Right ventricle myocardium inferior (tissue), 1 donor: ENCODE measurements at regions not wholly inside any gene's neighbourhood (a gene's known extent, or its start where the extent isn't known, plus 50 kb on each side); places are given as distances from the start of the nearest gene placed in this dataset.

Experiments used
- ATAC-seq: fragments of 200-7000 bp; cut with Tn5 transposase; one replicate; pipeline ENCODE4 v1.9.1; 2020; ENCODE audit warnings: mild to moderate bottlenecking, moderate library complexity
- DNase-seq: peaks from one replicate; pipeline ENCODE4 v3.0.0; 2021; ENCODE audit errors: missing footprints
- intact Hi-C: fragments of 100-400 bp; cut with DNase I; formaldehyde crosslinking; loops from one replicate; pipeline ENCODE4 v1.11.0; 2022
- donor health status: DM: no; HTN: yes; CAD: no; lungs with severe emphysema.

DNA sequence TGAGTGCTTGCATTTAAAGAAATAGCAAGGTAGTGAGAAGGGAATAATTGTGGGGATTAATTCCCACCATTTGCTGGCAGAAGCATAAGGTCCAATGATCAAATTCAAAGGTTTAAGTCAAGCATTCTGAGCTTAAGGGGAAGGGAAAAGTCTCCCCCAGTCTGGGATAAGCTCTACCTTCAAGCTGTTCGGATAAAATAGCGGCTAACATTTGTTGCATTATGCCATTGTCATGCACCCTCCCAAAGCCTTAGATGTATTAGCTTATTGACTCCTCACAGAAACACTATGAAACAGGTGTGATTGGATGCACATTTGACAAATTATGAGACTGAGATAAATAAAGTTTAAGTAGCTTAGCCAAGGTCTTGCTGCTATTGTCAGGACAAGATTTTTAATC is 52.2 kb upstream of the TGIF1 start:
- intact Hi-C loops = no loop called here
- ATAC-seq (no peak), DNase-seq (no peak)
